ENCODE measurements at regions not wholly inside any gene's neighbourhood (a gene's known extent, or its start where the extent isn't known, plus 50 kb on each side); places are given as distances from the start of the nearest gene placed in this dataset.

DNA sequence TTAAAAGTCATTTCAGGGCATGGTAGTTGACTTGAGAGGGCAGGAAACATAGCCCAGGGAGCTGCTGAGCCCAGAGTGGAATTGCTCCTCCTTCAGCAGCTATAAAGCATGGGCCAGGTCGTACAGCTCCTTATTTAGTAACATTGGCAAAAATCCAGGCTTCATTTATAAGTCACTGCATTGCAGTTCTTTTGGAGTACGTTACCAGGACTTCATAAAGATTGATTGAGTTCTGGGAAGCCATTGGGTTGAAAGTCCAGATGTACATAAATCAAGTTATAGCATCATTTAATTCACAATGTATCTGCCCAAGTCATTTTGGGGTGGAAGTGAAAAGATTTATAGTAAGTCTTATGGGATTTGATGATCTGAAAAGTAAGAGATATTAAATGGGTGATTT is 53.0 kb upstream of the ANKEF1 start:
- no peak for DNase-seq

DNA sequence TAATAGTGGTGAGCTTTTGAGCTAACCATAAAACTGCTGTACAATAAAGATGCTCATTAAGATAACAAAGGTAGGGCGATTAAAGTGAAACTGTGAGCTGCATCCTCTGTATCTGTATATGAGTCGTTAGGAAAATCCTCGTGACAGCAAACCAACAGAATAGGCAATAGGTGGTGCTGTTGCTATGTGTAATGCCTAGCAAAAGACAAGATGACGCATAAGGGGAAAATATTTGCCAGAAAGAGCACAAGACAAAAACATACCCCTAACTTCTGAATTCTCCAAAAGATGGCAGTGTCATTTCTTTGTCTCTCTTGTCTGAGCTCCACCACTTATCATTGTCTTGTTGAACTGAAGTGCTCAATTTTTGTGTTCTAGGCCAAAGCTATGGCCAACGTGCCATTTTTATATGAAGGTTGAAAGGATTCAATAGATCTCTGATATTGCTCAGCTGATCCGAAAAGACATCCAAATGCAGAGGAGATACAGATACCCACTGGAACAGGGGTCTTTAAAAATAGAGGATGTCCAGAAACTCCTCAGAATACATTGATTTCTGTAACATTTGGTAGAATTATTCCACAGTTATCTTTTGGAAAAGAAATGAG is 56.3 kb upstream of the ANKEF1 start:
- peak; percentile 70 for DNase-seq

DNA sequence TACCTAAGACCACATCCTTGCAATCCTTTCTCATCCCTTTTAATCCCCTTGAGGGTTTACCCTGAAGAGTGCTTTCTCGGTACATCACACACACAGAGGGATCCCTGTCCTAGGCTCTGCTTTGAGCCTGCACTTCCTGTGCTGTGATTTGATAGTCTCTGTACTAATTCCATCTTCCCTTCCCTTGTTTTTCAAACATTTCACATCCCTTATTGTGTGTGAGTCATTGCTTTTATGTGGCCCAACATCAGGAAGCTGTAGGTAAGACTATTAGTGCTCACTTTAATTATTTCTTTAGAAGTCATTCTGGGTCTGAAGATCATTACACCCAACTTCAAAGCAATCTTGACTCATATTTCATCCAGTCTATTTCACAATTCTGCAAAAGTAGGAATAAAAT is 57.2 kb upstream of the ANKEF1 start:
- DNase-seq: peak; percentile 62

DNA sequence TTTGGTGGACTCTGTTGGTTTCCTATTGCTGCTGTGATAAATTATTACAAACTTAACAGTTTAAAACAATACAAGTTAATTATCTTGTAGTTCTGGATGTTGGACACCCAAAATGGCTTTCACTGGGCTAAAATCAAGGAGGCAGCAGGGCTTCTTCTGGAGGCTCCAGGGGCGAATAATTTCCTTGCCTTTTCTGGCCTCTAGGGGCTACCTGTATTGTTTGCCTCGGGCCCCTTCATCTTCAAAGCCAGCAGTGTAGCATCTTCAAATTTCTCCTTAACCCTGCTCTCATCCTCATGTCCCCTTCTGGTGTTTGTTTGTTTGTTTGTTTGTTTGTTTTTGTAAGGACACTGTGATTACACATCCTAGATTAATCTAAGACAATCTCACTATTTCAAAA is 60.5 kb upstream of the ANKEF1 start:
- peak; percentile 13 for DNase-seq

DNA sequence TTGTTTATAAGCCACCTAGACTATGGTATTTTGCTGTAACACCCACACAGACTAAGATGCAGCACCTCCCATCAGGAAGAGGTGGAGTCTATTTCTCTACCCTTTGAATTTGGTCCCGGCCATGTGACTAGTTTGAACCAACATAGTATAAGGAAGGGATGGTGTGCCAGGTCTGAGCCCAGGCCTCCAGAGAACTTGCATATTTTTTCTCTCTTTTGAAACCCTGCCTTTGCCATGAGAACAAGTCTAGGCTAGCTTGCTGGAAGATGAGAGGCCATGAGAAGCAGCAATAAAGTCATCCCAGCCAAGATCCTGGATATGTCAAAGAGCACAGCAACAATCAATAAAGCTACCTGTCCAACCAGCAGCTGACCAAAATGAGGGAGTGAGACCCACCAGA is 63.0 kb upstream of the ANKEF1 start:
- no peak for DNase-seq

DNA sequence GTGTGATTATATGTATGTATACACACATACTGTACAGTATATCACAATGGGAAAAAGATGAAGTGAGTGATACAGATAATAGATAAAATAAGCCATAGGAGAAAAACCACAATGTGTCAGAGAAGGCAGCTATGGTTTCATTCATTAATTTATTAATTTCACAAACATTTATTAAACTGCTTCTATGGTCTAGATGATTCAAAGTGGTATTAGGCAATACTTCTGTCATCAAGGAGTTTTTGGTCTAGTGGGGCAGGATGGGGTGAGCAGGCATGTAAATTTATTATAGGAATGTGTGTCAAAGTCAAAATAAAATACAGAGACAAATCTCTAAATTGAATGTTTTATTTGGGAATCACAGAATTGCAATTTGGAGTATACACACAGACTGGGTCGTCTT is 65.2 kb upstream of the ANKEF1 start:
- no peak for DNase-seq

DNA sequence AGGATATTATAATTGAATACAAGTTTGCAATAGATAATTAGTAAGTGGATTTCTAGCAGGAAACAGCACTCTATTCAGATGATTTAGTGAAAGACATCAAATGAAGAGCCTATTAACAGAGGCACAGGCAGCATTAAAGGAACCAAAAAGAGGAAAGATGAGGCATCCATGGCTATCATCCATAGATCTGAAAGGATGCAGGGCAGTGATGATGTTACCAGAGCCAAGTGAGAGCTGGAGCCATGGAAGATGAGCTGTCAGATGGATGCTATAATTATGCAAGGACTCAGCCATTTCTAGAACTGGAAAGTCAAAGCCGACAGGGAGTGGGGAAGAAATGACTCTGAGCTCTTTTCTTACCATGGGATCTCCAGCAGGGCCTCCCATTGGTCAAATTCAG is 66.8 kb upstream of the ANKEF1 start:
- DNase-seq: no peak

DNA sequence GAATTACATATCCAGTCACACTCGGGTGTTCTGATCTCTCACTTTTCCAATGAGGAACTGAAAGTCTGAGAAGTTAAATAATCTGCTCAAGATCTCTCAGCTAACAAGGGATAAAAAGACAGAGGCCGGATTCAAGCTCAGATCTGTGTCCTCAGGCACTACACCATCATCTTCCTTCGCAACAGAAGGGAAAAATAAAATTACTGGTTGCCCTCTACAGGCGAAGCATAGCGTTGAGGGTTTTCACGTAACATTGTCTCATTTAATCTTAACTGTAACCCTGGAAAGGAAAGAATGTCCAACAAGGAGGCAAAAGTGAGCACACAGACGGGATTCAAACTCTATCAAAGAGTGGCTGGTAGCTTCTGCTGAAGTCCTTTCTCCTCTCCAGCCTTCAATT is 67.8 kb upstream of the ANKEF1 start:
- no peak for DNase-seq

DNA sequence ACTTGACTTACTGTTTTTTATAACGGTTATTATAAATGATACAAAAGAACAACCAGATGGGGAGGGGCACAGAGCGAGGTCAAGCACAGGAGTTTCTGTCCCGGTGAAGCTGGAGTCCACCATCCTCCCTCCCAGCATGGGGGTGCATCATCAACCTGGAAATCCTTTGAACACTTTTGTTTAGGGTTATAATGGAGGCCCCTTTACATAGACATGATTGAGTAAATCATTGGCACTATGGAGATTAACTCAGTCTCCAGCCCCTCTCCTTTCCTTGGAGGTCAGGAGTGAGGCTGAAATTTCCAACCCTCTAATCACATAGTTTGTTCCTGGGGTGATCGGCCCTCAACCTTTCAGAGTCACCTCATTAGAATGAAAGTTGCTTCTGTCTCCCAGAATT is 71.8 kb upstream of the ANKEF1 start:
- DNase-seq: no peak

DNA sequence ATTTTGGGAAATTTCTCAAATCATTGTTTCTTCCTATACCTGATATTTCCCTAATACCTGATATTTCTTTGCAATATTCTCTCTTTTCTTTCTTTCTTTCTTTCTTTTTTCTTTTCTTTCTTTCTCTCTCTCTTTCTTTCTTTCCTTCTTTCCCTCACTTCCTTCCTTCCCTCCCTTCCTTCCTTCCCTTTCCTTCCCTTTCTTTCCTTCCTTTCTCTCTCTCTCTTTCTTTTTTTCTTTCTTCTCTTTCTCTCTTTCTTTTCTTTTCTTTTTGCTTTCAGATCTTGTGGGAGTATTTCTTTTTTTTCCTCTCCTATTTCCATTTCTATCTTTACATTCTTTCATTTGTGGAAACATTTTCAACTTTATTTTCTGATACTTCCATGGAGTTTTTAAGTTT is 76.1 kb upstream of the ANKEF1 start:
- no peak for DNase-seq

DNA sequence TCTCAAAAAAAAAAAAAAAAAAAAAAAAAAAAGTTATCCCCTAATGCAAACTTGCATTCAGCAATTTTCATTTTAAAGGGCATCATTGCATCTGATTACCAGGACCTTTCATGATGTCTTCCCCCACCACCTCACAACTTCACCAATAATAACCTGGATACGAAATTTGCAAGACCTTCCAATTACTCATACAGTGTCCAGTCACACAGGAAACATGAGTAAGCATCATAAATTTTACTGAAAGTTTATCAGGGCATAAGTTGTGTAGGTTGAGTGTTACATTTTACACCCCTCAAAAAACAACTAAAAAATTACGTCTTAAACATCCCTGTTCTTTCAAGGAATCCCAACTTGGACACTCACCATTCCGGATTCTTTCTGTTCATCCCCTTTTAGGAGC is 79.1 kb upstream of the ANKEF1 start:
- no peak for DNase-seq

DNA sequence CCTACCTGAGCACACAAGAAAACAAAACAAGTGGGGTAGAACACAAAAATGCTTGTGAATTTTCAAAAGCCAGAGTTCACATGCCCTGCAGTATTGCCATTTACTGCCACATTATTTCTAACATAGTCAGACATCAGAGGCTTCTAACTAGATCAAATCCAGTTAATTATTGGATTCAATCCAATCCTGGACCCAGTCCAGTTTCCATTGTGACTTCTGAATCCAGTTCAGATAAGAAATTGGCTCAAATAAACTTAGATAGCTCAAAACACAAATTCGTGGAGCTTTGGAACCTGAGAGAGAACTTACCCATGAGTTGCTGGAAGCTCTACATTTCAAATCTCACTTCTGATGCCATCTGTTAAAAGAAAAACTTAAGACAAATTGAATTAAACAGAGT is 85.2 kb upstream of the ANKEF1 start:
- no peak for DNase-seq

DNA sequence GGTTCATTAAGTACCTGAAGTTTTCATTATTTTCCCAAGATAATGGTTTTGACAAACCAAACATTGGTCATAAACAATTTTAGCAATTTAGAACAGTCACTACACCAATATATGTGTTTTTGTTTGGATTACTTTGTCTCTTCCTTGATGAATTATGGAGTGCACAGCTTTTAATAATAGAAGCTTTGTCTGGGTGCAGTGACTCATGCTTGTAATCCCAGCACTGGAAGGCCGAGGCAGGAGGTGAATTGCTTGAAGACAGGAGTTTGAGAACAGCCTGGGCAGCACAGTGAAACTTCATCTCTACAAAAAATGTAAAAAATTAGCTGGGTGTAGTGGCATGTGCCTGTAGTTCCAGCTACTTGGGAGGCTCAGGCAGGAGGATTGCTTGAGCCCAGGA is 89.4 kb upstream of the ANKEF1 start:
- no peak for DNase-seq

DNA sequence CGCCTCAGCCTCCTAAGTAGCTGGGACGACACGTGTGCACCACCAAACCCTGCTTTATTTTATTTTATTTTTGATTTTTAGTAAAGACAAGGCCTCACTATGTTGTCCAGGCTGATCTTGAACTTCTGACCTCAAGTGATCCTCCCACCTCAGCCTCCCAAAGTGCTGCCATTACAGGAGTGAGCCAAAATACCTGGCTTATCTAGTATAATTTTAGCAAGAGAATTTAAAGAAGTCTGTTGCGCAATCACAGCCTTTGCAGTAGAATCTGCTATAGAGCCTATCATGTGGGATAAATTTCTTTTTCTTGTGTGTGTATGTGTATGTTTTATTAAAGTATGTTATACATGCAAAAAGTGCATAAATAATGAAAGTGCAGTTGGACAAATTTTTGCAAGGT is 92.1 kb upstream of the ANKEF1 start:
- DNase-seq: no peak

DNA sequence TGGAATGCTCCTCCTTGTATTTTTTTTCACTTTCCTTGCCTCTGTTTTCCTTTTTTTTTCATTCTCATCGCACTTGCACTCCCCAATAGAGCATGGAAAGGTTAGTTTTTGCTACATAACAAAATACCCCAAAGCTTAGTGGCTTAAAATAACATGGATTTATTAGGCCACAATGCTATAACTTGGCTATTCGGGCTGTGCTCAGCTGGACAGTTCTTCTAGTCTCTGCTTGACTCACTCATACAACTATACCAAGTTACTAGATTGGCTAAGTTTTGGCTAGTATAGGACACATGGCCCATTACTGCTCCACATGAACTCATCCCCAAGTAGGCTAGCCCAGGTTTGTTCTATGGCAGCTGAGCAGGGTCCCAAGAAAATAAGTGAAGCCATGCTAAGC is 94.5 kb upstream of the ANKEF1 start:
- DNase-seq: no peak

DNA sequence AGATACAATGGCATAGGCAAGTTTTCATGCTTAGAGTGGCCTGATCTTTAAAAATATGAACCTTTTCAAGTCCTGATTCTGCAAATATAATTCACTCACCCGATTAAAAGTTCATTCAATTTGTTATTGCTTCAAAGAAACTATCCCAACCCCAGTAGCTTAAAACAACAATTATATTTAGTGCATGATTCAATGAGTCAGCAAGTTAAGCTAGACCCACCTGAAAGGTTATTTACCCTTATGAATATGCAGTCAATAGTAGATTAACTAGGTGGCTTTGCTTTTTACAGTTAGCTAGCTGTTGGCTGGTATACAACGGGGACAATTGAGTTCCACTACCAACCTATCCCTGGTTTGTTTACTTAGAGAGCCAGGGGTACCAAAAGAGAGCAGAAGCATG is 95.6 kb upstream of the ANKEF1 start:
- no peak for DNase-seq

DNA sequence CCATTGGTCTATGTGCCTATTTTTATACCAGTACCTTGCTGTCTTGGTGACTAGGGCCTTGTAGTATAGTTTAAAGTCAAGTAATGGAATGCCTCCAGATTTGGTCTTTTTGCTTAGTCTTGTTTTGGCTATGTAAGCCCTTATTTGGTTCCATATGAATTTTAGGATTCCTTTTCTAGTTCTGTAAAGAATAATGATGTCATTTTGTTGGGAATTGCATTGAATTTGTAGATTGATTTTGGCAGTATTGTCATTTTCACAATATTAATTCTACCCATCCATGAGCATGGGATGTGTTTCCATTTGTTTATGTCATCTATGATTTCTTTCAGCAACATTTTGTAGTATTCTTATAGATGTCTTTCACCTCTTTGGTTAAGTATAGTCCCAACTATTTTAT is 96.4 kb upstream of the PAK5 start:
- DNase-seq: no peak

DNA sequence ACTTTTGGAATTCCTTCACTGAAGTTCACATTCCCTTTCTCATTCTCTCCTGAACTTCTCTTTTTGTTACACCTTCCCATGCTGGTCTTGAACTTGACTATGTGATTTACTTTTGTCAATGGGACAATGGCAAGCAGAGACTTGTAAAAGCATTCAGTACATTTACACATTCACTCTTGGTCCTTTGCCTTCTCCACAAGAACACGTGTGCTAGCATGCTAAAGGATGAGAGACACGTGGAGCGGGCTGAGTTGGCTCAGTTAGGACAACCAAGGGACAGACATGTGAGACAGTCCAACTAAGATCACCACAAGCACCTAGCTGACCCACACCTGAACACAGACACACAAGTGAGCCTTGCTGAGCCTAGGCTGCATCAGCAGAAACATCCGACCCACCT is 91.3 kb upstream of the PAK5 start:
- DNase-seq: no peak

DNA sequence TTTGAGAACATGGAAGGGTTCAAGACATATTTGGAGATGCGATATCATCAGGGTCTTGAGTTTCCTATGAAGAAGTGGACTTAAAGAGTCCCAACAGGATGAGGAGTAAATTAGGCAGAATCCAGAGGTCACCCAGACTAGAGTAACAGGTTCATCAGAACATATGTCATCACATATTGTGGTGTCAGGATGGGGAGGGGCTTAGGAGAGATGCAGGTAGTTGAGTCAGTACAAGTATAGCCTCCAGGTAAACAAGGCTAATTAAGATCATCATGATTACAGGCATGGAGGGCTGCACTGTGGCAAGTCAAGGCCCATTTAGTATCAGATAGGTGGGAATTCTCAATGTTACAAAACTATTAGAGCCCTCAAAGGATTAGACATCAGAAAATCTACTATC is 90.1 kb upstream of the PAK5 start:
- no peak for DNase-seq

DNA sequence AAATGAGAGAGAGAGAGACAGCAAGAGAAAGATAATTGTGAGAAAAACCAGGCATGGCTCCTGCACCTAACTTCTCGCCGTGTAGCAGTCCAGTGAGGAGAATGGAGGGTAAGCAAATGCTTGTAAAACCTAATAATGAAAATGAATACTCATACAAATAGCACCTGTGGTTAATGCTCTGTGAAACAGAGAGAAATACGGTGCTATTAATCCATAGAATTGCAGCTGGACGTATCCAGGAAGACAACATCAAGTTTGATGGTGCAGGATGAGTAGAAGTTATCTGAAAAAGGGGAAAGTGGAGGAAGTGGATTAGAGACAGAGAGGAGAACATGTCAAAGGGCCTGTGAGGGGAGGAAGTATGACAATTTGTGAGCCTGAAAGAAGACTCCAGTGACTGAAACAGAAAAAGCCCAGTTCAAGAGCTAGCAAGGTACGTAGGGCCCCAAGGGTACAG is 89.4 kb upstream of the PAK5 start:
- DNase-seq: no peak

DNA sequence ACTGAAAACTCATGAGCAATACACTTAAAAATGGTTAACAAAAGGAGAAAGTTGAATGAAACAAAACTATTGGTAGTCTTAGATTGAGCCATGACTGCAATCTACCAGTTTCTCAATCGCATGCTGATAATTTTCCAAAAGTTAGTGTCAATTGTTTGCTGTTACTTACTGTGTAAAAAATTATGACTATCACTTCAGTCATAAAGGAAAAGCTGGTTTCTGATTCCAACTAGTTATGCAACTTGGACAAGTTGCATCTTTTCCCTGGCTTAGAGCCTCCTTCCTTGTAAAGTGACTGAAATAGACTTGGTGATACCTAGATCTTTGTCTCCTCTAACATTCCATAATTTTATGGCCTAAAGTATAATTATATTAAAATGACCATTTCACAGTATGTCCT is 88.3 kb upstream of the PAK5 start:
- DNase-seq: no peak

DNA sequence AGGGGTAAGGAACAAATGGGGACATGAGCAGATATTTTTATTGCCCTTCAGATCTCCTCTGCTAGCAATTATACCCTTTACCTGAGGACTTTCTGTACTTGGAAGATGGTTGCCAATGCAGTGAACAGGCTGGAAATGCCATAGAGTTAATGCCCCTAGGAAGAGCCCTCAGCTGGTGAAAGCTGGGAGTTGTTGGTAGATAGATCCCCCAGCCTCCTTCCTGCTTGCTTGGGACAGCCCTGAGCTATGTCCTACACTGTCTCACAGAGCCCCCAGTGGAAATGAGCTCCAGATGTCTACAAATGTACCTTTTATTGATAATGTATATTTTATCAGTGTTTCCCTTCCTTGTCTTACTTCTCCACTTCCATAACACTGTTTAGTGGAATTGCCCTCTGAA is 87.6 kb upstream of the PAK5 start:
- no peak for DNase-seq

DNA sequence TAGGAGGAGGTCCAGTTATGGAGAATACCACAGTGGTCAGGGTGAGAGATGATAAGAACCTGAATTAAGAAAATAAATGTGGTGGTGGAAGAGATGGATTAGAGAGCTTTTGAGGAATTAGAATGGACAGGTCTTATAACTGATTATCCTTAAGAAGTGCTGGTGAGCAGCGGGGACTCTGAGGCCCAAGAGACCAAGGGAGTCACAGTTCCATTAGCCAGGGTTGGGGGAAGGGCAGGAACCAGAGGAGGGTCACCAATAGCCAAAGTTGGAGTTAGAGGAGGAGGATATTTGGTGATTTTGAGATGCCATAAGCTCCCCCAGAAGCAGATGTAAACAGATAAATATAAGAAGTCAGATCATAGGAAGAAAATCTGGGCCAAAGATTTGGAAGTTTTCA is 87.1 kb upstream of the PAK5 start:
- peak; percentile 9 for DNase-seq

DNA sequence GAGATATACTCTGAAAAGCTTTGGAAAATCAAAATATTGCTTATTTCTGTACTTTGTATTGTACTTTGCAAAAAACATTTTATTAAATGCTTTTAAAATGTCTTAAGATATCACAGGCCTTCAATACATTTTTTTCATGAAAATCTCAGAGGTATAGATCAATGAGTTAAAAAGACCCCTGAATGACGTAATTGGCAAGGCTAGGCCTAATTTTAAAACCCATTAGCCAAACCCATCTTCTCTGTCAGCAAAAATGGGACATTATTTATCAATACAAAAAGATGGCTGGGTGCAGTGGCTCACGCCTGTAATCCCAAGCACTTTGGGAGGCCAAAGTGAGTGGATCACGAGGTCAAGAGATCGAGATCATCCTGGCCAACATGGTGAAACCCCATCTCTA is 84.8 kb upstream of the PAK5 start:
- DNase-seq: no peak

DNA sequence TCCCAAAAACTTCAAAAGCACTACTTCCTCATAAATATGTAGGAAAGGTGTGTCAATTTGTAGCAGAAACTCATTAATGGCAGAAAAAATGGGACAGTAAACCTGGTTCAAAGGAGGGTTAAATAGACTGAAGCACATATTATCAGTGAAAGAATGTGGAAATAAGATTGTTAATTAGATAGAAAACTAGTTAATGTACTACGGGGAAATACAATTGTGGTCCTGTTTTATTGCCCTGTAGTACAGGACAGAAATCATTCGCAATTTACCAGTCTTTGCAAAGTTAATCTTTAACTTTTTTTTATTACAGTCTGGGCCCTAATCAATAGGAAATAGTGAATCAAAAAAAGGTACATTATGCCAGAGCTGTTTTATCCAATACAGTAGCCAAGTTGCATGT is 82.0 kb upstream of the PAK5 start:
- DNase-seq: no peak
